K562 (cell line): ENCODE measurements at regions not wholly inside any gene's neighbourhood (a gene's known extent, or its start where the extent isn't known, plus 50 kb on each side); places are given as distances from the start of the nearest gene placed in this dataset.

Experiments
- NFRKB ChIP-seq: fragments of 450-650 bp; IDR thresholded peaks from 2 replicates; pipeline ENCODE4 v1.6.1; 2016; ENCODE audit warnings: low read depth
- PHF8 ChIP-seq: fragments of 200-600 bp; sonication (generic); IDR thresholded peaks from 2 replicates; pipeline ENCODE4 v1.6.1; 2012; ENCODE audit warnings: mixed run types, mild to moderate bottlenecking, inconsistent platforms, low read length, moderate library complexity, borderline replicate concordance
- SMARCA4 ChIP-seq: fragments of 450-650 bp; IDR thresholded peaks from 2 replicates; pipeline ENCODE4 v1.6.1; 2016
- SMARCA5 ChIP-seq: fragments of 450-650 bp; IDR thresholded peaks from 2 replicates; pipeline ENCODE4 v1.6.1; 2016
- TF ChIP-seq, protein P1 (sequence below), 2 experiments: fragments of 450-650 bp; IDR thresholded peaks; 2 replicates each; pipeline ENCODE4 v1.6.1; 2016
- TF ChIP-seq, protein P2 (sequence below), 3 experiments: IDR thresholded peaks in 2 of 3; conservative IDR thresholded peaks in 1 of 3; 2 replicates each; pipeline ENCODE4 v1.5.1; 2011 to 2012; ENCODE audit warnings: low read length in 3 of 3, mild to moderate bottlenecking in 3 of 3, control low read depth in 2 of 3, improper control_type of control experiment in 1 of 3, inconsistent platforms in 1 of 3, low read depth in 1 of 3, mixed read lengths in 1 of 3, moderate library complexity in 1 of 3; ENCODE audit not compliant: insufficient read depth in 2 of 3
- TF ChIP-seq, protein P3 (sequence below): fragments of 200-800 bp; sonication (Bioruptor generic); IDR thresholded peaks from 2 replicates; pipeline ENCODE4 v1.6.1; 2017; ENCODE audit warnings: missing genetic modification characterization, missing compliant biosample characterization

DNA sequence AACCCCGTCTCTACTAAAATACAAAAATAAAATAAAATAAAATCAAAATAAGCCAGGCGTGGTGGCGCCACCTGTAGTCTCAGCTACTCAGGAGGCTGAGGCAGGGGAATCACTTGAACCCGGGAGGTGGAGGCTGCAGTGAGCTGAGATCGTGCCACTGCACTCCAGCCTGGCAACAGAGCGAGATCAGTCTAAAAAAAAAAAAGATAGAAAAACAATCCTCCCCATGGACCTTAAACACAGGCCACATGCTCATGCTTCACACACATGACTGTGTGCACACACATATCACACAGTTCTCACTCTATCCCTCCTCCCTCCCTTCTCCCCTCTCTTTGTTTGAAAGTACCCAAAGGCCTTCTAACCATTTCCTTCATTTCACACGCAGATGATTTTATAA is 667.6 kb downstream of the UQCRFS1 start (continued):
- 0 out of 2 replicates have a peak, but pooled peaks have one; percentile 4 for TF ChIP-seq PHF8
- TF ChIP-seq, protein P1, sequence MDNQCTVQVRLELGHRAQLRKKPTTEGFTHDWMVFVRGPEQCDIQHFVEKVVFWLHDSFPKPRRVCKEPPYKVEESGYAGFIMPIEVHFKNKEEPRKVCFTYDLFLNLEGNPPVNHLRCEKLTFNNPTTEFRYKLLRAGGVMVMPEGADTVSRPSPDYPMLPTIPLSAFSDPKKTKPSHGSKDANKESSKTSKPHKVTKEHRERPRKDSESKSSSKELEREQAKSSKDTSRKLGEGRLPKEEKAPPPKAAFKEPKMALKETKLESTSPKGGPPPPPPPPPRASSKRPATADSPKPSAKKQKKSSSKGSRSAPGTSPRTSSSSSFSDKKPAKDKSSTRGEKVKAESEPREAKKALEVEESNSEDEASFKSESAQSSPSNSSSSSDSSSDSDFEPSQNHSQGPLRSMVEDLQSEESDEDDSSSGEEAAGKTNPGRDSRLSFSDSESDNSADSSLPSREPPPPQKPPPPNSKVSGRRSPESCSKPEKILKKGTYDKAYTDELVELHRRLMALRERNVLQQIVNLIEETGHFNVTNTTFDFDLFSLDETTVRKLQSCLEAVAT (IDR thresholded peaks at IDR 0.05), result peak; percentile 76 to 91
- TF ChIP-seq, protein P2, sequence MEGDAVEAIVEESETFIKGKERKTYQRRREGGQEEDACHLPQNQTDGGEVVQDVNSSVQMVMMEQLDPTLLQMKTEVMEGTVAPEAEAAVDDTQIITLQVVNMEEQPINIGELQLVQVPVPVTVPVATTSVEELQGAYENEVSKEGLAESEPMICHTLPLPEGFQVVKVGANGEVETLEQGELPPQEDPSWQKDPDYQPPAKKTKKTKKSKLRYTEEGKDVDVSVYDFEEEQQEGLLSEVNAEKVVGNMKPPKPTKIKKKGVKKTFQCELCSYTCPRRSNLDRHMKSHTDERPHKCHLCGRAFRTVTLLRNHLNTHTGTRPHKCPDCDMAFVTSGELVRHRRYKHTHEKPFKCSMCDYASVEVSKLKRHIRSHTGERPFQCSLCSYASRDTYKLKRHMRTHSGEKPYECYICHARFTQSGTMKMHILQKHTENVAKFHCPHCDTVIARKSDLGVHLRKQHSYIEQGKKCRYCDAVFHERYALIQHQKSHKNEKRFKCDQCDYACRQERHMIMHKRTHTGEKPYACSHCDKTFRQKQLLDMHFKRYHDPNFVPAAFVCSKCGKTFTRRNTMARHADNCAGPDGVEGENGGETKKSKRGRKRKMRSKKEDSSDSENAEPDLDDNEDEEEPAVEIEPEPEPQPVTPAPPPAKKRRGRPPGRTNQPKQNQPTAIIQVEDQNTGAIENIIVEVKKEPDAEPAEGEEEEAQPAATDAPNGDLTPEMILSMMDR (IDR thresholded peaks at IDR 0.05 in 2 of 3, conservative IDR thresholded peaks at IDR 0.05 in 1 of 3; ENCODE audit: insufficient read depth in 2 of 3, low read depth in 1 of 3, low read length in 3 of 3), result peak in 2 of 3 experiments; percentile 10 to 26; a peak in 1 of 6 replicates
- peak; percentile 55; the same call in 1 of the 2 replicates for TF ChIP-seq NFRKB
- peak; percentile 35; the same call in 1 of the 2 replicates for TF ChIP-seq SMARCA4
- TF ChIP-seq, protein P3, sequence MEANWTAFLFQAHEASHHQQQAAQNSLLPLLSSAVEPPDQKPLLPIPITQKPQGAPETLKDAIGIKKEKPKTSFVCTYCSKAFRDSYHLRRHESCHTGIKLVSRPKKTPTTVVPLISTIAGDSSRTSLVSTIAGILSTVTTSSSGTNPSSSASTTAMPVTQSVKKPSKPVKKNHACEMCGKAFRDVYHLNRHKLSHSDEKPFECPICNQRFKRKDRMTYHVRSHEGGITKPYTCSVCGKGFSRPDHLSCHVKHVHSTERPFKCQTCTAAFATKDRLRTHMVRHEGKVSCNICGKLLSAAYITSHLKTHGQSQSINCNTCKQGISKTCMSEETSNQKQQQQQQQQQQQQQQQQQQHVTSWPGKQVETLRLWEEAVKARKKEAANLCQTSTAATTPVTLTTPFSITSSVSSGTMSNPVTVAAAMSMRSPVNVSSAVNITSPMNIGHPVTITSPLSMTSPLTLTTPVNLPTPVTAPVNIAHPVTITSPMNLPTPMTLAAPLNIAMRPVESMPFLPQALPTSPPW (CRISPR knock-in tag), result 0 out of 2 replicates have a peak, but pooled peaks have one; percentile 21
- TF ChIP-seq SMARCA5, result 0 out of 2 replicates have a peak, but pooled peaks have one; percentile 21
